ENCODE measurements at regions not wholly inside any gene's neighbourhood (a gene's known extent, or its start where the extent isn't known, plus 50 kb on each side); places are given as distances from the start of the nearest gene placed in this dataset.

DNA sequence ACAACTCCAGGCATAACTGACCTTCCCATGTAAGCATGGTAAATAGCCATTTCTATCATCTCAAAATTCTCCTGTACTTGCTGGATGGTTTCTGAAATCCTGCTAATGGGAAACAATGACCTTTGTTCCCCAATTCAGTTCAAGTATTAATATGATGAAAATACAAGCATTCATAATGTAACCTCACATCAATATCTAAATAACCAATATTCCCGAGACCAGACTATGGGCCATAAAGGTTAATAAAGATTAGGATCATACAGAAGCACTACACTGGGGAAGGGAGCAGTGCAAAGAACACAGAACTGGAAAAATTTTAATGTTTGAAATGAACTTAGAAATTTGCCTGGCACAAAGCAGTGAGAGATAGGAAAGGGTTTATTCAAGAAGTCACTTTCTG is 151.3 kb upstream of the SETMAR start (continued):
- no peak for TF ChIP-seq RAD21 (conservative IDR thresholded peaks at IDR 0.05 in 1 of 2, IDR thresholded peaks at IDR 0.05 in 1 of 2)
- TF ChIP-seq, protein P1, sequence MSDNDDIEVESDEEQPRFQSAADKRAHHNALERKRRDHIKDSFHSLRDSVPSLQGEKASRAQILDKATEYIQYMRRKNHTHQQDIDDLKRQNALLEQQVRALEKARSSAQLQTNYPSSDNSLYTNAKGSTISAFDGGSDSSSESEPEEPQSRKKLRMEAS (IDR thresholded peaks at IDR 0.05): no peak

DNA sequence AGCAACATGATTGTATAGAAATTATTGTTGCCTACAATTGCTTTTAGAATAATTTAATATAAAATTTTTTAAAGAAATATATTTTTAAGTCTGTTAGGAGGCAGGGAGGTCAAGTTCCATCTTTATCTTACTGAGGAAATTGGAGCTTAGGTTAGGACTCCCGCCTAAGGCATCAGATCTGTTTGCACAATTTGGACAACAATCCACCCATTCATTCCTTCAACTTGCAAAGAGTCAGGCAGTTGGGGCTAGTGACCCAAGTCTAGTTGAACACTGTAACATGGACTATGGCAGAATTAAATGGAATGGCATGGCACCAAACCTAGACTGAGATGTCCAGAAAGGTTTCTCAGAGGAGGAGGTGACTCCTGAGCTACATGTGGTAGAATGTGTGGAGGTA is 149.4 kb upstream of the SETMAR start:
- ChIA-PET CTCF (no interaction called here), POLR2A (no interaction called here)
- WGBS (ENCODE audit: missing lambda C conversion rate): 0% methylated on average over 1 of the region's 1 CpG
- H3K27ac ChIP-seq: no peak overlapping the region
- H3K4me2 ChIP-seq: no peak overlapping the region
- DNase-seq (ENCODE audit: low read depth in 1 of 2, low spot score in 1 of 2): no peak
- no peak overlapping the region for H3K4me3 ChIP-seq
- ATAC-seq: no peak
- H3K4me1 ChIP-seq: no peaks in the 10 kb centered on the region
- H3K9me3 ChIP-seq: no peaks in the 10 kb centered on the region
- FAIRE-seq: no peak
- TF ChIP-seq HEYL (CRISPR knock-in tag; IDR thresholded peaks at IDR 0.05) (no peak), NFE2L2 (conservative IDR thresholded peaks at IDR 0.05; ENCODE audit: low read length) (no peak), RARB (CRISPR knock-in tag; IDR thresholded peaks at IDR 0.05) (no peak), EHF (CRISPR knock-in tag; IDR thresholded peaks at IDR 0.05) (no peak)

DNA sequence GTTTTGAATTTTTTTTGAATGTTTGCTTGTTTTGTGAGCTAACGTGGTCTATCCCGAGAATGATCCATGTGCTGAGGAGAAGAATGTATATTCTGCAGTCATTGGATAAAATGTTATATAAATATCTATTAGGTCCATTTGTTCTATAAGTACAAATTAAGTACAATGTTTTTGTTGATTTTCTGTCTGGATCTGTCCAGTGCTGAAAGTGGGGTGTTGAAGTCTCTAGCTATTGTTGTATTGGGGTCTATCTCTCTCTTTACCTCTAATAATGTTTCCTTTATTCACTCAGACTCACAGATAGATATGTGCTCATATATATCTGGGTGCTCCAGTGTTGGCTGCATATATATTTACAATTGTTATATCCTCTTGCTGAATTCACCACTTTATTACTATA is 144.8 kb upstream of the SETMAR start:
- ATAC-seq (no peak), FAIRE-seq (no peak), DNase-seq (ENCODE audit: low read depth in 1 of 2, low spot score in 1 of 2) (no peak)
- H3K4me3 ChIP-seq: no peak overlapping the region
- no peaks in the 10 kb centered on the region for H3K9me3 ChIP-seq
- H3K4me2 ChIP-seq: no peak overlapping the region
- no peak overlapping the region for H3K27ac ChIP-seq
- no peak for TF ChIP-seq GATA3 (IDR thresholded peaks at IDR 0.05; ENCODE audit: borderline replicate concordance)
- TF ChIP-seq, protein P2, sequence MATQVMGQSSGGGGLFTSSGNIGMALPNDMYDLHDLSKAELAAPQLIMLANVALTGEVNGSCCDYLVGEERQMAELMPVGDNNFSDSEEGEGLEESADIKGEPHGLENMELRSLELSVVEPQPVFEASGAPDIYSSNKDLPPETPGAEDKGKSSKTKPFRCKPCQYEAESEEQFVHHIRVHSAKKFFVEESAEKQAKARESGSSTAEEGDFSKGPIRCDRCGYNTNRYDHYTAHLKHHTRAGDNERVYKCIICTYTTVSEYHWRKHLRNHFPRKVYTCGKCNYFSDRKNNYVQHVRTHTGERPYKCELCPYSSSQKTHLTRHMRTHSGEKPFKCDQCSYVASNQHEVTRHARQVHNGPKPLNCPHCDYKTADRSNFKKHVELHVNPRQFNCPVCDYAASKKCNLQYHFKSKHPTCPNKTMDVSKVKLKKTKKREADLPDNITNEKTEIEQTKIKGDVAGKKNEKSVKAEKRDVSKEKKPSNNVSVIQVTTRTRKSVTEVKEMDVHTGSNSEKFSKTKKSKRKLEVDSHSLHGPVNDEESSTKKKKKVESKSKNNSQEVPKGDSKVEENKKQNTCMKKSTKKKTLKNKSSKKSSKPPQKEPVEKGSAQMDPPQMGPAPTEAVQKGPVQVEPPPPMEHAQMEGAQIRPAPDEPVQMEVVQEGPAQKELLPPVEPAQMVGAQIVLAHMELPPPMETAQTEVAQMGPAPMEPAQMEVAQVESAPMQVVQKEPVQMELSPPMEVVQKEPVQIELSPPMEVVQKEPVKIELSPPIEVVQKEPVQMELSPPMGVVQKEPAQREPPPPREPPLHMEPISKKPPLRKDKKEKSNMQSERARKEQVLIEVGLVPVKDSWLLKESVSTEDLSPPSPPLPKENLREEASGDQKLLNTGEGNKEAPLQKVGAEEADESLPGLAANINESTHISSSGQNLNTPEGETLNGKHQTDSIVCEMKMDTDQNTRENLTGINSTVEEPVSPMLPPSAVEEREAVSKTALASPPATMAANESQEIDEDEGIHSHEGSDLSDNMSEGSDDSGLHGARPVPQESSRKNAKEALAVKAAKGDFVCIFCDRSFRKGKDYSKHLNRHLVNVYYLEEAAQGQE (IDR thresholded peaks at IDR 0.05): peak; percentile 61; the same call in 1 of the 2 replicates
- TF ChIP-seq FOXS1 (CRISPR knock-in tag; IDR thresholded peaks at IDR 0.05): no peak
- TF ChIP-seq ZSCAN20 (CRISPR knock-in tag; IDR thresholded peaks at IDR 0.05): no peak
- TF ChIP-seq HEYL (CRISPR knock-in tag; IDR thresholded peaks at IDR 0.05): no peak
- TF ChIP-seq CEBPB (IDR thresholded peaks at IDR 0.05): no peak
- TF ChIP-seq, protein P3, sequence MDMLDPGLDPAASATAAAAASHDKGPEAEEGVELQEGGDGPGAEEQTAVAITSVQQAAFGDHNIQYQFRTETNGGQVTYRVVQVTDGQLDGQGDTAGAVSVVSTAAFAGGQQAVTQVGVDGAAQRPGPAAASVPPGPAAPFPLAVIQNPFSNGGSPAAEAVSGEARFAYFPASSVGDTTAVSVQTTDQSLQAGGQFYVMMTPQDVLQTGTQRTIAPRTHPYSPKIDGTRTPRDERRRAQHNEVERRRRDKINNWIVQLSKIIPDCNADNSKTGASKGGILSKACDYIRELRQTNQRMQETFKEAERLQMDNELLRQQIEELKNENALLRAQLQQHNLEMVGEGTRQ (IDR thresholded peaks at IDR 0.05): no peak
- 31% methylated on average over 2 of the region's 2 CpGs for WGBS (ENCODE audit: missing lambda C conversion rate)
- CTCF ChIA-PET: no interaction called here
- POLR2A ChIA-PET: no interaction called here
- H3K4me1 ChIP-seq: no peaks in the 10 kb centered on the region

DNA sequence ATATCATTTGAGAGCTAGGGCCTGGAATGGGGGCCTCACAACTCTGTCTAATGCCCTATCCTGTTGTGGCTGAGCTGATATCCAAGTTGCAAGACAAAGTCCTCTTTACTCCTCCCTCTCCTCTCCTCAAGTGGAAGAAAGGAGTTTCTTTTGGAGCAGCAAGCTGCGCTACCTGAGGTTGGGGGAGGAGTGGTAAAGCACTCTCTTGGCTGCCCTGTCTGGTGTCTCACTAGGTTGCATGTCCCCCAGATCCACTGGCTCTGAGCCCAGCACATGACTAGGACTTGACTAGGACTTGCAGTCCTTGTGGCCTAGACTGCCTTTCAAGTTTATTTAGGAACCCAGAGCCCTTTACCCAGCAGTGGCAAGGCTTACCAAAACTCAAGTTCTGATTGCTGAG is 141.1 kb upstream of the SETMAR start:
- WGBS (ENCODE audit: missing lambda C conversion rate): 11% methylated on average over 1 of the region's 1 CpG
- no peak overlapping the region for H3K4me3 ChIP-seq
- TF ChIP-seq KDM1A (IDR thresholded peaks at IDR 0.05; ENCODE audit: low read depth) (no peak), ZNF302 (CRISPR knock-in tag; IDR thresholded peaks at IDR 0.05) (no peak), TP53 (CRISPR knock-in tag; IDR thresholded peaks at IDR 0.05) (no peak)
- POLR2A ChIA-PET: no interaction called here
- no peak for DNase-seq (ENCODE audit: low read depth in 1 of 2, low spot score in 1 of 2)
- ATAC-seq: no peak
- no peak overlapping the region for H3K4me2 ChIP-seq
- FAIRE-seq: no peak
- H3K27ac ChIP-seq: no peak overlapping the region
- H3K9me3 ChIP-seq: no peaks in the 10 kb centered on the region
- H3K4me1 ChIP-seq: no peaks in the 10 kb centered on the region
- CTCF ChIA-PET: no interaction called here

DNA sequence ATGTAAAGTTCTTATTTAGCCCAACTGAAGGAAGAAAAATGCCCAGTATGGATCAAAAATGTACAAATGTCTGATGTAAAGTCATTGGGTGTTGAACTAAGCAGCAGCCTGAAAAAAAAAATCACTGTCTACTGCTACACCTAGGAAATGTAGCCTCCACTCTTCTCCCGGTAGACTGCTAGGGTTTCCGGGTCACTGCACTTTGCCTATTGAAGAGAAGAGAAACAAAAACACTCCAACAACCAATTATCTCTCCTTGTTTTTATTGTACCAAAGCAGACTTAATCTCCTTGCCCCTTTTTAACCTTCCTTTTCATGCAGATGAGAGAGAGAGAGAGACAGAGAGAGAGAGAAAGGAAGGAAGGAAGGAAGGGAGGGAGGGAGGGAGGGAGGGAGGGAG is 140.2 kb upstream of the SETMAR start:
- ChIA-PET POLR2A (no interaction called here), CTCF (no interaction called here)
- ATAC-seq: no peak
- TF ChIP-seq, protein P4, sequence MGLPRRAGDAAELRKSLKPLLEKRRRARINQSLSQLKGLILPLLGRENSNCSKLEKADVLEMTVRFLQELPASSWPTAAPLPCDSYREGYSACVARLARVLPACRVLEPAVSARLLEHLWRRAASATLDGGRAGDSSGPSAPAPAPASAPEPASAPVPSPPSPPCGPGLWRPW (IDR thresholded peaks at IDR 0.05): no peak
- TF ChIP-seq JUNB (IDR thresholded peaks at IDR 0.05) (no peak), CBX8 (IDR thresholded peaks at IDR 0.05) (no peak), TP53 (CRISPR knock-in tag; IDR thresholded peaks at IDR 0.05) (no peak), EHF (CRISPR knock-in tag; IDR thresholded peaks at IDR 0.05) (no peak), POLR2AphosphoS2 (conservative IDR thresholded peaks at IDR 0.05; ENCODE audit: low read length) (no peak), RARB (CRISPR knock-in tag; IDR thresholded peaks at IDR 0.05) (no peak)
- TF ChIP-seq, protein P5, sequence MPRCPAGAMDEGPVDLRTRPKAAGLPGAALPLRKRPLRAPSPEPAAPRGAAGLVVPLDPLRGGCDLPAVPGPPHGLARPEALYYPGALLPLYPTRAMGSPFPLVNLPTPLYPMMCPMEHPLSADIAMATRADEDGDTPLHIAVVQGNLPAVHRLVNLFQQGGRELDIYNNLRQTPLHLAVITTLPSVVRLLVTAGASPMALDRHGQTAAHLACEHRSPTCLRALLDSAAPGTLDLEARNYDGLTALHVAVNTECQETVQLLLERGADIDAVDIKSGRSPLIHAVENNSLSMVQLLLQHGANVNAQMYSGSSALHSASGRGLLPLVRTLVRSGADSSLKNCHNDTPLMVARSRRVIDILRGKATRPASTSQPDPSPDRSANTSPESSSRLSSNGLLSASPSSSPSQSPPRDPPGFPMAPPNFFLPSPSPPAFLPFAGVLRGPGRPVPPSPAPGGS (IDR thresholded peaks at IDR 0.05): no peak
- 23% methylated on average over 2 of the region's 2 CpGs for WGBS (ENCODE audit: missing lambda C conversion rate)
- H3K4me2 ChIP-seq: no peak overlapping the region
- H3K4me3 ChIP-seq: no peak overlapping the region
- DNase-seq (ENCODE audit: low read depth in 1 of 2, low spot score in 1 of 2): no peak
- no peak overlapping the region for H3K27ac ChIP-seq
- FAIRE-seq: no peak
- H3K9me3 ChIP-seq: no peaks in the 10 kb centered on the region
- no peaks in the 10 kb centered on the region for H3K4me1 ChIP-seq

Data from A549 (cell line).